ENCODE measurements at regions not wholly inside any gene's neighbourhood (a gene's known extent, or its start where the extent isn't known, plus 50 kb on each side); places are given as distances from the start of the nearest gene placed in this dataset.

- Histone ChIP-seq H3K4me1 (ENCODE audit: low read length) (peaks cover 12% of the 10 kb centered on the region), H3K9me3 (replicated peaks; ENCODE audit: insufficient read depth, low read length) (no peaks in the 10 kb centered on the region), H3K27me3 (replicated peaks; ENCODE audit: insufficient read depth, low read length) (no peaks in the 10 kb centered on the region), H3K36me3 (replicated peaks; ENCODE audit: insufficient read depth, low read length) (no peaks in the 10 kb centered on the region), H3K79me2 (ENCODE audit: low read length) (no peaks in the 10 kb centered on the region), H3K4me3 (ENCODE audit: low read length) (no peak overlapping the region), H3K4me2 (ENCODE audit: low read depth, low read length) (no peak overlapping the region), H3K9me2 (replicated peaks; ENCODE audit: insufficient read depth, low read length) (no peaks in the 10 kb centered on the region), H3F3A (ENCODE audit: insufficient read depth, low read length) (peaks cover 6% of the 10 kb centered on the region; the same call in 1 of the 2 replicates), H4K20me1 (ENCODE audit: insufficient read depth, low read length) (no peaks in the 10 kb centered on the region), H2AFZ (ENCODE audit: low read length) (no peak overlapping the region), H3K9ac (ENCODE audit: low read length) (no peak overlapping the region), H3K27ac (ENCODE audit: low read length) (no peak overlapping the region)
- TF ChIP-seq EZH2 (optimal IDR thresholded peaks at IDR 0.05; ENCODE audit: low read depth, low read length) (no peak), EZH2phosphoT487 (IDR thresholded peaks at IDR 0.05; ENCODE audit: low read length) (no peak), CTCF (IDR thresholded peaks at IDR 0.05; ENCODE audit: low read length) (no peak)
- DNase-seq: no peak
Observed at GRCh38 chr9:29325894-29326293, 1752.6 kb upstream of the C9orf72 start.

GRCh38 chr9:29332789-29333188 is 1759.5 kb upstream of the C9orf72 start:
- Histone ChIP-seq H3K27me3 (replicated peaks; ENCODE audit: insufficient read depth, low read length) (no peaks in the 10 kb centered on the region), H3K79me2 (ENCODE audit: low read length) (no peaks in the 10 kb centered on the region), H3K4me1 (ENCODE audit: low read length) (no peaks in the 10 kb centered on the region), H3F3A (ENCODE audit: insufficient read depth, low read length) (no peaks in the 10 kb centered on the region), H2AFZ (ENCODE audit: low read length) (no peak overlapping the region), H4K20me1 (ENCODE audit: insufficient read depth, low read length) (no peaks in the 10 kb centered on the region), H3K27ac (ENCODE audit: low read length) (no peak overlapping the region), H3K4me2 (ENCODE audit: low read depth, low read length) (no peak overlapping the region), H3K9ac (ENCODE audit: low read length) (no peak overlapping the region), H3K4me3 (ENCODE audit: low read length) (no peak overlapping the region), H3K36me3 (replicated peaks; ENCODE audit: insufficient read depth, low read length) (no peaks in the 10 kb centered on the region), H3K9me2 (replicated peaks; ENCODE audit: insufficient read depth, low read length) (no peaks in the 10 kb centered on the region), H3K9me3 (replicated peaks; ENCODE audit: insufficient read depth, low read length) (no peaks in the 10 kb centered on the region)
- TF ChIP-seq EZH2 (optimal IDR thresholded peaks at IDR 0.05; ENCODE audit: low read depth, low read length) (no peak), CTCF (IDR thresholded peaks at IDR 0.05; ENCODE audit: low read length) (no peak), EZH2phosphoT487 (IDR thresholded peaks at IDR 0.05; ENCODE audit: low read length) (no peak)
- no peak for DNase-seq

- Histone ChIP-seq H3K4me1 (ENCODE audit: low read length) (no peaks in the 10 kb centered on the region), H3F3A (ENCODE audit: insufficient read depth, low read length) (no peaks in the 10 kb centered on the region), H3K9ac (ENCODE audit: low read length) (no peak overlapping the region), H3K27me3 (replicated peaks; ENCODE audit: insufficient read depth, low read length) (no peaks in the 10 kb centered on the region), H3K27ac (ENCODE audit: low read length) (no peak overlapping the region), H3K4me3 (ENCODE audit: low read length) (no peak overlapping the region), H3K36me3 (replicated peaks; ENCODE audit: insufficient read depth, low read length) (no peaks in the 10 kb centered on the region), H4K20me1 (ENCODE audit: insufficient read depth, low read length) (no peaks in the 10 kb centered on the region), H3K4me2 (ENCODE audit: low read depth, low read length) (no peak overlapping the region), H2AFZ (ENCODE audit: low read length) (no peak overlapping the region), H3K9me2 (replicated peaks; ENCODE audit: insufficient read depth, low read length) (no peaks in the 10 kb centered on the region), H3K9me3 (replicated peaks; ENCODE audit: insufficient read depth, low read length) (no peaks in the 10 kb centered on the region), H3K79me2 (ENCODE audit: low read length) (no peaks in the 10 kb centered on the region)
- no peak for DNase-seq
- TF ChIP-seq EZH2phosphoT487 (IDR thresholded peaks at IDR 0.05; ENCODE audit: low read length) (no peak), EZH2 (optimal IDR thresholded peaks at IDR 0.05; ENCODE audit: low read depth, low read length) (no peak), CTCF (IDR thresholded peaks at IDR 0.05; ENCODE audit: low read length) (no peak)
Observed at GRCh38 chr9:29336281-29336680, 1763.0 kb upstream of the C9orf72 start.
